ENCODE measurements at regions not wholly inside any gene's neighbourhood (a gene's known extent, or its start where the extent isn't known, plus 50 kb on each side); places are given as distances from the start of the nearest gene placed in this dataset.

GRCh38 chr3:72050771-72051170 is 265.8 kb upstream of the PROK2 start:
- ChIA-PET CTCF (interaction anchor here (0.5 kb wide), 1 partner anchor 586 kb away, joined by 3 read pairs; no protein-coding TSS in a partner anchor), POLR2A (ENCODE audit: low non-redundant PET) (no interaction called here)
- DNase-seq (ENCODE audit: low spot score): no peak
- TF ChIP-seq CTCF (conservative IDR thresholded peaks at IDR 0.05; ENCODE audit: low read depth): no peak
- H3K27ac ChIP-seq: no peak overlapping the region

- no peak for TF ChIP-seq CTCF (conservative IDR thresholded peaks at IDR 0.05; ENCODE audit: low read depth)
- H3K27ac ChIP-seq: no peak overlapping the region
- CTCF ChIA-PET: interaction anchor here (0.5 kb wide), 1 partner anchor 587 kb away, joined by 3 read pairs; no protein-coding TSS in a partner anchor
- DNase-seq (ENCODE audit: low spot score): no peak
- POLR2A ChIA-PET (ENCODE audit: low non-redundant PET): no interaction called here
Measured at GRCh38 chr3:72050048-72050632, 265.2 kb upstream of the PROK2 start.

- ChIA-PET CTCF (no interaction called here), POLR2A (ENCODE audit: low non-redundant PET) (no interaction called here)
- no peak for TF ChIP-seq CTCF (conservative IDR thresholded peaks at IDR 0.05; ENCODE audit: low read depth)
- no peak overlapping the region for H3K27ac ChIP-seq
- DNase-seq (ENCODE audit: low spot score): no peak
Measured at GRCh38 chr3:72049300-72049699, 264.4 kb upstream of the PROK2 start.

GRCh38 chr3:72048873-72049272 is 263.9 kb upstream of the PROK2 start:
- CTCF ChIA-PET: no interaction called here
- no peak for TF ChIP-seq CTCF (conservative IDR thresholded peaks at IDR 0.05; ENCODE audit: low read depth)
- no peak overlapping the region for H3K27ac ChIP-seq
- POLR2A ChIA-PET (ENCODE audit: low non-redundant PET): no interaction called here
- no peak for DNase-seq (ENCODE audit: low spot score)

- TF ChIP-seq CTCF (conservative IDR thresholded peaks at IDR 0.05; ENCODE audit: low read depth): no peak
- ChIA-PET POLR2A (ENCODE audit: low non-redundant PET) (no interaction called here), CTCF (no interaction called here)
- no peak overlapping the region for H3K27ac ChIP-seq
- DNase-seq (ENCODE audit: low spot score): no peak
Measured at GRCh38 chr3:72047221-72047871, 262.4 kb upstream of the PROK2 start.

- no peak for DNase-seq (ENCODE audit: low spot score)
- TF ChIP-seq CTCF (conservative IDR thresholded peaks at IDR 0.05; ENCODE audit: low read depth): no peak
- no peak overlapping the region for H3K27ac ChIP-seq
- ChIA-PET POLR2A (ENCODE audit: low non-redundant PET) (no interaction called here), CTCF (no interaction called here)
Measured at GRCh38 chr3:72044231-72044855, 259.4 kb upstream of the PROK2 start.
